ENCODE measurements at regions not wholly inside any gene's neighbourhood (a gene's known extent, or its start where the extent isn't known, plus 50 kb on each side); places are given as distances from the start of the nearest gene placed in this dataset.

DNA sequence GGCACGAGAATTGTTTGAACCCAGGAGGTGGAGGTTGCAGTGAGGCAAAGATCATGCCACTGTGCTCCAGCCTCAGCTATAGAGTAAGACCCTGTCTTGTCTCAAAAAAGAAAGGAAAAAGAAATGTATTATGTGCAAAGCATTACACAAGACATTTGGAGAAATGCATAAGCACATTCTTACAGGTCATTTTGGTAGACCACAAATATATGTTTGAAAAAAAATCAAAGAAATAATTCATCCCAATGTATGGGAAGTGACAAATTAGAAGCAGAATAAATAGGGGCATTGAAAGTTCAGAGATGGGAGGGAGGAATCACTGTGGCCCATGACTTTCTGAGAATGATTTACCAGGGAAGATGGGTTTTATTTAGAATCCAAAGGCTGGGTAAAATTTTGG, 283.5 kb upstream of the ADAMTS5 start:
- TF ChIP-seq, protein P1, sequence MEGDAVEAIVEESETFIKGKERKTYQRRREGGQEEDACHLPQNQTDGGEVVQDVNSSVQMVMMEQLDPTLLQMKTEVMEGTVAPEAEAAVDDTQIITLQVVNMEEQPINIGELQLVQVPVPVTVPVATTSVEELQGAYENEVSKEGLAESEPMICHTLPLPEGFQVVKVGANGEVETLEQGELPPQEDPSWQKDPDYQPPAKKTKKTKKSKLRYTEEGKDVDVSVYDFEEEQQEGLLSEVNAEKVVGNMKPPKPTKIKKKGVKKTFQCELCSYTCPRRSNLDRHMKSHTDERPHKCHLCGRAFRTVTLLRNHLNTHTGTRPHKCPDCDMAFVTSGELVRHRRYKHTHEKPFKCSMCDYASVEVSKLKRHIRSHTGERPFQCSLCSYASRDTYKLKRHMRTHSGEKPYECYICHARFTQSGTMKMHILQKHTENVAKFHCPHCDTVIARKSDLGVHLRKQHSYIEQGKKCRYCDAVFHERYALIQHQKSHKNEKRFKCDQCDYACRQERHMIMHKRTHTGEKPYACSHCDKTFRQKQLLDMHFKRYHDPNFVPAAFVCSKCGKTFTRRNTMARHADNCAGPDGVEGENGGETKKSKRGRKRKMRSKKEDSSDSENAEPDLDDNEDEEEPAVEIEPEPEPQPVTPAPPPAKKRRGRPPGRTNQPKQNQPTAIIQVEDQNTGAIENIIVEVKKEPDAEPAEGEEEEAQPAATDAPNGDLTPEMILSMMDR (conservative IDR thresholded peaks at IDR 0.05; ENCODE audit: low read depth in 2 of 2) = no peak
- TF ChIP-seq REST (IDR thresholded peaks at IDR 0.05; ENCODE audit: unreplicated experiment) (no peak), JUNB (IDR thresholded peaks at IDR 0.05; ENCODE audit: unreplicated experiment) (no peak), EZH2 (IDR thresholded peaks at IDR 0.05; ENCODE audit: low read depth, unreplicated experiment) (no peak), NANOG (IDR thresholded peaks at IDR 0.05; ENCODE audit: borderline replicate concordance) (no peak), CREB1 (CRISPR knock-in tag; IDR thresholded peaks at IDR 0.05; ENCODE audit: low read depth) (no peak), POLR2AphosphoS5 (IDR thresholded peaks at IDR 0.05; ENCODE audit: low read depth) (no peak), EZH2phosphoT487 (IDR thresholded peaks at IDR 0.05; ENCODE audit: unreplicated experiment) (no peak), STAT1 (IDR thresholded peaks at IDR 0.05; ENCODE audit: unreplicated experiment) (no peak), ZNF114 (CRISPR knock-in tag; IDR thresholded peaks at IDR 0.05) (no peak), ZNF331 (CRISPR knock-in tag; IDR thresholded peaks at IDR 0.05; ENCODE audit: low read depth) (no peak)
- TF ChIP-seq, protein P2, sequence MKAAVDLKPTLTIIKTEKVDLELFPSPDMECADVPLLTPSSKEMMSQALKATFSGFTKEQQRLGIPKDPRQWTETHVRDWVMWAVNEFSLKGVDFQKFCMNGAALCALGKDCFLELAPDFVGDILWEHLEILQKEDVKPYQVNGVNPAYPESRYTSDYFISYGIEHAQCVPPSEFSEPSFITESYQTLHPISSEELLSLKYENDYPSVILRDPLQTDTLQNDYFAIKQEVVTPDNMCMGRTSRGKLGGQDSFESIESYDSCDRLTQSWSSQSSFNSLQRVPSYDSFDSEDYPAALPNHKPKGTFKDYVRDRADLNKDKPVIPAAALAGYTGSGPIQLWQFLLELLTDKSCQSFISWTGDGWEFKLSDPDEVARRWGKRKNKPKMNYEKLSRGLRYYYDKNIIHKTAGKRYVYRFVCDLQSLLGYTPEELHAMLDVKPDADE (IDR thresholded peaks at IDR 0.05) = no peak
- TF ChIP-seq, protein P3, sequence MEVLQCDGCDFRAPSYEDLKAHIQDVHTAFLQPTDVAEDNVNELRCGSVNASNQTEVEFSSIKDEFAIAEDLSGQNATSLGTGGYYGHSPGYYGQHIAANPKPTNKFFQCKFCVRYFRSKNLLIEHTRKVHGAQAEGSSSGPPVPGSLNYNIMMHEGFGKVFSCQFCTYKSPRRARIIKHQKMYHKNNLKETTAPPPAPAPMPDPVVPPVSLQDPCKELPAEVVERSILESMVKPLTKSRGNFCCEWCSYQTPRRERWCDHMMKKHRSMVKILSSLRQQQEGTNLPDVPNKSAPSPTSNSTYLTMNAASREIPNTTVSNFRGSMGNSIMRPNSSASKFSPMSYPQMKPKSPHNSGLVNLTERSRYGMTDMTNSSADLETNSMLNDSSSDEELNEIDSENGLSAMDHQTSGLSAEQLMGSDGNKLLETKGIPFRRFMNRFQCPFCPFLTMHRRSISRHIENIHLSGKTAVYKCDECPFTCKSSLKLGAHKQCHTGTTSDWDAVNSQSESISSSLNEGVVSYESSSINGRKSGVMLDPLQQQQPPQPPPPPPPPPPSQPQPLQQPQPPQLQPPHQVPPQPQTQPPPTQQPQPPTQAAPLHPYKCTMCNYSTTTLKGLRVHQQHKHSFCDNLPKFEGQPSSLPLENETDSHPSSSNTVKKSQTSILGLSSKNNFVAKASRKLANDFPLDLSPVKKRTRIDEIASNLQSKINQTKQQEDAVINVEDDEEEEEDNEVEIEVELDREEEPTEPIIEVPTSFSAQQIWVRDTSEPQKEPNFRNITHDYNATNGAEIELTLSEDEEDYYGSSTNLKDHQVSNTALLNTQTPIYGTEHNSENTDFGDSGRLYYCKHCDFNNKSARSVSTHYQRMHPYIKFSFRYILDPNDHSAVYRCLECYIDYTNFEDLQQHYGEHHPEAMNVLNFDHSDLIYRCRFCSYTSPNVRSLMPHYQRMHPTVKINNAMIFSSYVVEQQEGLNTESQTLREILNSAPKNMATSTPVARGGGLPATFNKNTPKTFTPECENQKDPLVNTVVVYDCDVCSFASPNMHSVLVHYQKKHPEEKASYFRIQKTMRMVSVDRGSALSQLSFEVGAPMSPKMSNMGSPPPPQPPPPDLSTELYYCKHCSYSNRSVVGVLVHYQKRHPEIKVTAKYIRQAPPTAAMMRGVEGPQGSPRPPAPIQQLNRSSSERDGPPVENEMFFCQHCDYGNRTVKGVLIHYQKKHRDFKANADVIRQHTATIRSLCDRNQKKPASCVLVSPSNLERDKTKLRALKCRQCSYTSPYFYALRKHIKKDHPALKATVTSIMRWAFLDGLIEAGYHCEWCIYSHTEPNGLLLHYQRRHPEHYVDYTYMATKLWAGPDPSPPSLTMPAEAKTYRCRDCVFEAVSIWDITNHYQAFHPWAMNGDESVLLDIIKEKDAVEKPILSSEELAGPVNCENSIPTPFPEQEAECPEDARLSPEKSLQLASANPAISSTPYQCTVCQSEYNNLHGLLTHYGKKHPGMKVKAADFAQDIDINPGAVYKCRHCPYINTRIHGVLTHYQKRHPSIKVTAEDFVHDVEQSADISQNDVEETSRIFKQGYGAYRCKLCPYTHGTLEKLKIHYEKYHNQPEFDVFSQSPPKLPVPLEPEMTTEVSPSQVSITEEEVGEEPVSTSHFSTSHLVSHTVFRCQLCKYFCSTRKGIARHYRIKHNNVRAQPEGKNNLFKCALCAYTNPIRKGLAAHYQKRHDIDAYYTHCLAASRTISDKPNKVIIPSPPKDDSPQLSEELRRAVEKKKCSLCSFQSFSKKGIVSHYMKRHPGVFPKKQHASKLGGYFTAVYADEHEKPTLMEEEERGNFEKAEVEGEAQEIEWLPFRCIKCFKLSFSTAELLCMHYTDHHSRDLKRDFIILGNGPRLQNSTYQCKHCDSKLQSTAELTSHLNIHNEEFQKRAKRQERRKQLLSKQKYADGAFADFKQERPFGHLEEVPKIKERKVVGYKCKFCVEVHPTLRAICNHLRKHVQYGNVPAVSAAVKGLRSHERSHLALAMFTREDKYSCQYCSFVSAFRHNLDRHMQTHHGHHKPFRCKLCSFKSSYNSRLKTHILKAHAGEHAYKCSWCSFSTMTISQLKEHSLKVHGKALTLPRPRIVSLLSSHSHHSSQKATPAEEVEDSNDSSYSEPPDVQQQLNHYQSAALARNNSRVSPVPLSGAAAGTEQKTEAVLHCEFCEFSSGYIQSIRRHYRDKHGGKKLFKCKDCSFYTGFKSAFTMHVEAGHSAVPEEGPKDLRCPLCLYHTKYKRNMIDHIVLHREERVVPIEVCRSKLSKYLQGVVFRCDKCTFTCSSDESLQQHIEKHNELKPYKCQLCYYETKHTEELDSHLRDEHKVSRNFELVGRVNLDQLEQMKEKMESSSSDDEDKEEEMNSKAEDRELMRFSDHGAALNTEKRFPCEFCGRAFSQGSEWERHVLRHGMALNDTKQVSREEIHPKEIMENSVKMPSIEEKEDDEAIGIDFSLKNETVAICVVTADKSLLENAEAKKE (CRISPR knock-in tag; IDR thresholded peaks at IDR 0.05) = no peak

Measured in GM23338 (cell line).